CD4-positive, alpha-beta T cell treated with Interleukin-17A for 4 hours (primary cell): ENCODE measurements at regions not wholly inside any gene's neighbourhood (a gene's known extent, or its start where the extent isn't known, plus 50 kb on each side); places are given as distances from the start of the nearest gene placed in this dataset.
"Not testable (repeated sequence)": the region's sequence is repeated elsewhere in the genome, so short reads cannot be mapped to it uniquely, and the experiment has no call there.

Experiments
- DNase-seq: peaks from one replicate; pipeline ENCODE4 v3.0.0-alpha.2; 2020; ENCODE audit warnings: mixed read lengths

DNA sequence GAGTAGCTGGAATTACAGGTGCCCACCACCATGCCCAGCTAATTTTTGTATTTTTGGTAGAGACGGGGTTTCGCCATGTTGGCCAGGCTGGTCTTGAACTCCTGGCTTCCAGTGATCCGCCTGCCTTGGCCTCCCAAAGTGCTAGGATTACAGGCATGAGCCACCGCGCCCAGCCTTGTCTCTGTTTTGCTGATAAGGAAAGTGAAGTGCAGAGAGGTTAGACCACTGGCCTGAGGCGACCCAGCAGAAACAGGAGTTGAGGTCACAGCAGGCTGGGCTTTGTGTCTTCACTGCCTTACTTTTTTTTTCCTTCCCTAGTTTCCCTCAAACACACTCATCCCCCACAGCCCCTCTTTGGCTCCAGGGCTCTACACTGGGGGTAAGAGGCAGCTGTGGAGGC, 93.0 kb upstream of the CIBAR2 start:
- not testable (repeated sequence) for DNase-seq

GRCh38 chr16:85205747-85206471, 93.6 kb upstream of the CIBAR2 start:
- no peak for DNase-seq

GRCh38 chr16:85206472-85207356, 94.4 kb upstream of the CIBAR2 start:
- DNase-seq: no peak

DNA sequence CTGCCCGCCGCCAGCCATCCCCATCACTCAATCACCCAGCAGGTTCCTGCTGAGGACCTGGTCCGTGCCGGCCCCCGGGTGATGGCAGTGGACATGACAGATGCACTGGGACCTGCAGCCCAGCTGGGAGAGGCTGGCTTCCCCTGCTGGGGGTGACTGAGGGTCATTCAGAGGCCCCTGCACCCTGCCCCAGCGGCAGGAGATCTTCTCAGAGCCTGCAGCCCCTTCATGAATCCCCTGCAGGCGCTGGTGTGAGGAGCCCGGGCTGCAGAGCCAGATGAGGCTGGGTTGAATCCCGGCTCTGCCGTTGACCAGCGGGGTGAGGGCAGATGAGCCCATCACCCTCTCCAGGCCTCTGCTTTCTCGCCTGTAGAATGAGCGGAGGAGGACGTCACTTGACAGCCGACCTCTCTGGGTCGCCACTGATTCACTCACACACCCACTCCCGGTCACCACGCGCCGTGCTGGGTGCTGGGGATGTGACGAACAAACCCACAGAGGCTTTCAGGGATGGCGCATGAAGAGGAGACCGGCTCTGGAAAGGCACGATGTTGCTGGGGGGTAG, 95.2 kb upstream of the CIBAR2 start:
- DNase-seq: no peak

DNA sequence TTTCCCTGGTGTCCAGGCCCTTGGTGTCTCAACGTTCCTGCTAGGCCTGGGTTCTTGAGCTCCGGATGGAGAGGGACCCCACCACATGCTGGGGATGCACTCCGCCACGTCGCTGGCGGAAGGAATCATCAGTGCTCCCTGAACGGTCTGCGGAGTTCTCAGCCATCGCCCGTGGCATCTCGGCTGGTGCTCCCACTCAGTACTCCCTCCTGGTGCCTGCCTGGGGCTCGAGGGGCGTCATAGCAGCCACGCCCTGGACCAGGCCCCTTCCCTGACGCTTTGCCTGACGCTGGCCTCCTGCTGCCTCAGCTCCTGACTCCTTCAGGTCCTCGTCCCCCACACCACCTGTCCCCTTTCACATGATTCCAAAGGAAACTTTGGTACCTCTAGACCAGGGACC, 95.9 kb upstream of the CIBAR2 start:
- no peak for DNase-seq

GRCh38 chr16:85208643-85209520, 96.6 kb upstream of the CIBAR2 start:
- no peak for DNase-seq

DNA sequence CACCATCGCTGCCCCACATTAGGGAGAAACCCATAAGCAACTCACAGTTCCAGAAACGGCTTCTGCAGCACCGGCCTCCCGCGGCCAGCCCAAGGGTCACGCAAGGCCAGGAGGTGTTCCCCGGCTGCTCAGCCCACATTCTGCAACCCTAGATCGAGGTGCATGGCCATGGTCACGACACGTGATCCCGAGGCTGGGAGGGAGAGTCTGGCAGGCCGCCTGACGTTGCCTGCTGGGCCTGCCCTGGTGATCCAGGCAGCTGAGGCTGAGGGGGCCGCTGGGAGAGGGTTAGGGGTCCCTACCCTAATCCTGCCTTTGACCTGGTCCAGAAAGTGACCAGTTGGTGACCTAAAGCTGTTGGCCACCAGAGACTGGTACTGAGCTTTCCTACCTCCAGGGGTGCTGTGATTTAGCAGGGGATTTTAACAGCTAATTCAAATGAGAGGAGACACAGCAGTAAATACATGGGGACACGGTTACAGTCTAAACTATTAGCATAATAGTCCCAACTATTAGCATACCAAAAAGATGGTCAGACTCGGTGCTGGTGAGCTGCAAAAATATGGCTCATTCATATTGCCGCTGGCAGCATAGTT, 97.4 kb upstream of the CIBAR2 start:
- no peak for DNase-seq

GRCh38 chr16:85210423-85211169, 98.3 kb upstream of the CIBAR2 start:
- no peak for DNase-seq

DNA sequence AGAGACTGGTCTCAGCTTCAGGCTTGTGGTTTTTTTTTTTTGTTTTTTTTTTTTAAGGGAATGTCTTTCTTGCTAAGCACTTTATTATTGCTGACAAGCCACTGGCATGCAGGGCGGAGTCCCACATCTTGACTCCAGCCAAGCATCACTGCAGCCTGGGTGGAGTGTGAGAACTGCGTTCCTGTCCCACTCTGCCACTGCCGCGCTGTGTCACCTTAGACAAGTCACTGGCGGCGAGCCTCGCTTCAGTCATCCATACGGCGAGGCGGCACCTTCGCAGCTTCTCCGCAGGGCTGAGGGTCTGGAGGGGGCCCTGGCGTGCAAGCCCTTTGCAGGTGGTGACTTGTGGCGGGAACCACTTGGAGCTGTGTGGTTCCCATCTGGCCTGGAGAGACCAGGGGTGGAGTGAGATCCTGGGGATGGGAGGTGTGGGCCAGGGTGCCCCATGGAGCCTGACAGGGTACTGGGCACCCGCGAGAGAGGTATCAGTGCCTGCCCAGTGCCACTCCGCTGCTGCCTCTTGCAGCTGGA, 99.1 kb upstream of the CIBAR2 start:
- no peak for DNase-seq

DNA sequence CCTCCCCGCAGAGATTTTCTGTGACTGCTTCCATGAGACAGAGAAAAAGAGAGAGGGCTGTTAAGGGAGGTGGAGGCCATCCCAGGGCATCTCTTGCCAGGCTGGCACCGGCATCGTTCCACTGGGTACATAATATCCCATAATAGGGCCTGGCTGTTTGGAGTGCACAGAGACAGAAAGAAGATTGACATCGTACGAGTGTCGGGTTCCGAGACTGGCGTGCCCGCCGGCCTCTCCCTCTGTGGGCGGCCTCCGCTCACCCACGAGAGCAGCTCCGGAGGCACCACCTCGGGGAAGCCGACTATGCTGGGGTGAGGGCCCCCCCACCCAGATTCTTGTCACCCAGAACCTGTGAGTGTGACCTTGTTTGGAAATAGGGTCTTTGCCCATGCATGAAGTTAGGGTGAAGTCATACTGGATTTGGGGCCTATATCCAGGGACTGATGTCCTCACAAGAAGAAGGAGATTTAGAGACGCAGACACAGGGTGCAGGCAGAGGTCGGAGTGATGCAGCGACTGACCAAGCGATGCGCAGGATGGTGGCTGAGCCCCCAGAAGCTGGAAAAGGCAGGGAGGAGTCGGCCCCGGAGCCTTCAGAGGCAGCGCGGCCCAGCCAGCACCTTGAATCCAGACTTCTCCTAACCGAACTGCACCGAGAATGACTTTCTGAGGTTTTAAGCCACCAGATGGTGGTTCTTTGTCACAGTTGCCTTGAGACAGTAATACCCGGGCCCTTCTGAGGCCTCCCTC, 101.8 kb upstream of the CIBAR2 start:
- DNase-seq: no peak

GRCh38 chr16:85215478-85216118, 103.3 kb upstream of the CIBAR2 start:
- no peak for DNase-seq

GRCh38 chr16:85216522-85217375, 104.5 kb upstream of the CIBAR2 start:
- no peak for DNase-seq

DNA sequence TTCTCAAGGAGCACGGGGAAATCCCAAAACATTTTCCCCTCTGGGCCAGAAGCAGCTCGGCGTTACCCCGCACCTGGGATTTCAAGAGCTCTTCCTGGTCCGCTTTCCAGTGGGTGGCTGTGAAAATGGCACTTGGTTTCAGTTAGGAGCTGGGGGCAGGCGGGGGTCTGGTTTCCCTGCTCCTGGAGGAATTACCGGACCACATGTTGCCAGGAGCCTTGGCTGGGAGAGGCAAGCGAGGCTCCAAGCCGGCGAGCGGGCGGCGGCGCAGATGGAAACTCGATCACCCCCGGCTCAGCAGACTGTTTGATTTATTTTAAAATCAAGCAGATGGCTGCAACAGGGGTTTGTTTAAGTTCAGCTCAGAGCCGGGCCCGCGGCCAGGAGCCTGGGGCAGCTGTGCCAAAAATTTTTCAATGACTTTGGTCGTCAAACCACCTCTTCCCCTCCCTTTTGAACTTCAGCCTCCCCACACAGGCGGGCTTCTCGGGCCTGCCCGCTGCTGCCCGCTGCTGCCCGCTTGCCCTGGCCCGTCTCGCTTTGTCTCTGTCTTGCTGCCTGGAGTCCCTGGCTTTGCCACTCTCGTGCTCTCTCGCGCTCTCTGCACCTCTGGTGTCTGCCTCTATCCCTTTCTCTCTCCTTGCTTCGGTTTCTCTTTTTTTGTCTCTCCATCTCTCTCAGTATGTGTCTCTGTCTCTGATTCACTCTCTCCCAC, 108.0 kb upstream of the CIBAR2 start:
- no peak for DNase-seq

DNA sequence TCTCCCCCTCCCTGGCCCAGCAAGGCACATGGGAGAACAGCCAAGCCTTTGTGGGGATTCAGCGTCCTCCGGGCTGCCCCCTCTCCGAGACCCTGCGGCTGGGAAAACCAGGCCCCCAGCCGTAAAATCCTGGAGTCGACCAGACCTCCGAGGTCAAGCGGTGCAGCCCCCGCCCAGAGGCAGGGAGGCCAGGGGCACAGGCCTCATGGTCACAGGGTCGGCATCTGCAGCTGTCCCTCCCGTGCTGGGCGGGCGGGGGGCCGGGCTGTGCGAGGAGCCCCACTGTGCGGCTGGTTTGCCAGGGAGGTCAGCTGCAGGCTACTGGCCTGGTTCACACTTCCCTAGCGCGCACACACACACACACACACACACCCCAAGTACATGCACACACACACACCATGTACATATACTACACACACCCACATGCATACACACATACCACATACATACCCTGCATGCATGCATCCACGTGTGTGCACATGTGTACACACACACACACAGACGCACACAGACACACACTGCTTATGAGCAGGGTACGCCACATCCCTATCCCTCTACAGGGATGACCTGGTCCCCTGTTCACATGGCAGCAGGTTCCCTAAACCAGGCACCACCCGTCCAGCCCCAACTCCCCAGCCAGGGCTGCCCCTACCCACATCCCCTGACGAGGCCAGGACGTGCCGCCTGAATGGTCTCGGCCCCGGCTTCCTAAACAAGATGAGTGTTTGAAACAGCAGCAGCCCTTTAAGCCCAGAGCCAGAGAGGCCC, 108.9 kb upstream of the CIBAR2 start:
- no peak for DNase-seq

- DNase-seq: no peak
These were observed 109.5 kb upstream of the CIBAR2 start for GRCh38 chr16:85221771-85222154.

DNA sequence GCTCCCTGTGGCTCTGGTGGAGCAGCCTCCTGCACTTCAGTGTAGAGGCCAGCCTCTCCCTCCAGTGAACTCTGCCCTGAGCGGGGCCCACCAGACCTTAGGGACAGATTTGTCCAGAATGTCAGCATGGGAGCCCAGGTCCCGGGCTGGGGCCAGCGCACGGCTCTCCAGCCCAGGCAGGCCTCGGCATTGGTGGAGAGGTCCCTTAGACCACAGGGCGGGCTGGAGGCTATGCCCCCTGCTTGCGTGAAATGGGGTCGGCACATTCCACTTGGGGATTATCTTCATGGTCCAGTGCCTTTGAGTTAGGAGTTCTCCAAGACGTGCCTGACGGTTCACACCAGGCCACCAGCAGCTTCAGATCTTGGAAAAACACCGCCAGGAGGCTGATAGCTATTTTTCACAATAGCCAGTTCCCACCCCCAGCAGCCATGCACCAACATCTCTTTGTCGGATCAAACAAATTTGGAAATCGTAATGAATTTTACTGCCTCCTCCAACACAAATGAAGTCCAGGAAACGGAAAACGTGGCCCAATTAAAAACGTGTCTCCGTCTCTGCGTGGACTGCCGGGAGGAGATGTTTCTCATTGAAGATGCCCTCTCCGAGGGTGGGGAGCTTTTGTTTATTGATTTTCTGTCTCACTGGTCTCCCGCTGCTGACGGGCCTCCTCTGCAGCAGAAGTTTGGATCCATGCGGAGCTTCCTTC, 110.0 kb upstream of the CIBAR2 start:
- no peak for DNase-seq

DNA sequence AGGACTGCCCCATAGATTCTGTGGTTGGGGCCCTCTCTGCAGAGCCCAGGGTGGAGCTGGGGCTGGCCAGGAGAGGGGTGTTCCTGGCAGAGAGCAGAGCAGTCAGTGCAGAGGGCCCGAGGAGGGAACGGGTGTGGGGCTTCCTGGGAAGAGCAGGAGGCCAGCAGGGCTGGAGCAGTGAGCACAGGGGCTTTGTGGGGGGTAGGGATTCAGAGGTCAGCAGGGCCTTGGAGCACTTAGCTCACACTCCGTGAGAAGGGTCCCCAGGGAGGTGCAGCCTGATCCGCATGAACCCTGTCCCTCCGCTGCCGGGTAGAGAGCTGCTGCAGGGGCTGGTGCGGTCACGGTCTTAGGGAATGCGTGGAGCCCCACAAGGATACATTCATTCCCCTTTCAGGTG, 113.0 kb upstream of the CIBAR2 start:
- no peak for DNase-seq
